ENCODE measurements at regions not wholly inside any gene's neighbourhood (a gene's known extent, or its start where the extent isn't known, plus 50 kb on each side); places are given as distances from the start of the nearest gene placed in this dataset.

GRCh38 chr4:58935332-58935731, 1825.1 kb upstream of the IGFBP7 start:
- DNase-seq, result no peak

GRCh38 chr4:58936436-58936835, 1826.3 kb upstream of the IGFBP7 start:
- no peak for DNase-seq

GRCh38 chr4:58940167-58940566, 1830.0 kb upstream of the IGFBP7 start:
- DNase-seq, result no peak

GRCh38 chr4:58941286-58941685, 1831.1 kb upstream of the IGFBP7 start:
- no peak for DNase-seq

GRCh38 chr4:58953575-58953974, 1843.4 kb upstream of the IGFBP7 start:
- no peak for DNase-seq

GRCh38 chr4:58957711-58958110, 1847.5 kb upstream of the IGFBP7 start:
- DNase-seq, result no peak

- DNase-seq, result no peak
Measured at GRCh38 chr4:58961283-58961682, 1851.1 kb upstream of the IGFBP7 start.

GRCh38 chr4:58961925-58962324, 1851.7 kb upstream of the IGFBP7 start:
- no peak for DNase-seq

- DNase-seq, result no peak
Measured at GRCh38 chr4:58962424-58962823, 1852.2 kb upstream of the IGFBP7 start.

GRCh38 chr4:58981828-58982227, 1871.6 kb upstream of the IGFBP7 start:
- no peak for DNase-seq

GRCh38 chr4:58983887-58984286, 1873.7 kb upstream of the IGFBP7 start:
- no peak for DNase-seq

GRCh38 chr4:59002148-59002547, 1892.0 kb upstream of the IGFBP7 start:
- DNase-seq, result no peak

GRCh38 chr4:59024257-59024656, 1914.1 kb upstream of the IGFBP7 start:
- DNase-seq, result no peak

- DNase-seq, result no peak
Measured at GRCh38 chr4:59037812-59038211, 1927.6 kb upstream of the IGFBP7 start.

GRCh38 chr4:59039046-59039445, 1928.9 kb upstream of the IGFBP7 start:
- DNase-seq, result no peak

- DNase-seq, result no peak
Measured at GRCh38 chr4:59044286-59044900, 1934.2 kb upstream of the IGFBP7 start.

- DNase-seq, result no peak
Measured at GRCh38 chr4:59054086-59054485, 1943.9 kb upstream of the IGFBP7 start.

- no peak for DNase-seq
Measured at GRCh38 chr4:59057804-59058203, 1947.6 kb upstream of the IGFBP7 start.

GRCh38 chr4:59058543-59058942, 1948.4 kb upstream of the IGFBP7 start:
- no peak for DNase-seq

GRCh38 chr4:59060002-59060846, 1950.0 kb upstream of the IGFBP7 start:
- no peak for DNase-seq

GRCh38 chr4:59060895-59061294, 1950.7 kb upstream of the IGFBP7 start:
- no peak for DNase-seq

- DNase-seq, result no peak
Measured at GRCh38 chr4:59063015-59063720, 1953.0 kb upstream of the IGFBP7 start.

GRCh38 chr4:59068722-59069418, 1958.7 kb upstream of the IGFBP7 start:
- DNase-seq, result no peak

Measured in NCI-H1048 (cell line).